ENCODE measurements at regions not wholly inside any gene's neighbourhood (a gene's known extent, or its start where the extent isn't known, plus 50 kb on each side); places are given as distances from the start of the nearest gene placed in this dataset.
"Not testable (repeated sequence)": the region's sequence is repeated elsewhere in the genome, so short reads cannot be mapped to it uniquely, and the experiment has no call there.

DNA sequence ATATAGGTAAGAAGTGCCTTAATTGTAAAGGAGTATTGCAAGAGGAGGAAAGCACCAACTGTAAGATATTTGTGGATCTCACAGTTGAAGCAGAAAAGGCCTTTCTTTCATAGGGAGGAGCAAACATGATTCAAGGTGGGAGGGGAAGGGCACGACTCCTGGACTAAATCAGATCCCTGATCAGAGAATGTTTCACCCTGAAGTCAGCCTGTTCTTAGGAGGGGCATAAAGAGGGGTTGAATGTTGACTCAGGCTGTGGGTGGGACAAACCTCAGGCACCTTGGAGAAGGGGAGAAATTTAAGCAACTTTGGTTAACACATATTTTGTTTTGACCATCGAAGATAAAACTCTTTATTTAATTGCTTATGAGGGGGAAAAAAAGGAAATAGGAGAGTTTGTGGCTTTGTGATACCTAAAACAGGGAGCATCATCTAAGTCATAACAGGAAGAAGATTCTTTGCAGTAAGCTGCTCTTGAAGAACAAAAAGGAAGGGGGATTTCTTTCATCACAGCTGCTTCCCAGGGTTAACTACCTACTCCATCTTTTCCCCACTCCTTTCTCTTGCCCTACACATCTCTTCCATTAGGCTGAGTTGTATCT is 158.6 kb upstream of the ZNF267 start:
- WGBS, 2 donors, result 58 to 73% methylated on average over 2 of the region's 2 CpGs
- H3K27ac ChIP-seq, result no peak overlapping the region
- TF ChIP-seq, protein P1, sequence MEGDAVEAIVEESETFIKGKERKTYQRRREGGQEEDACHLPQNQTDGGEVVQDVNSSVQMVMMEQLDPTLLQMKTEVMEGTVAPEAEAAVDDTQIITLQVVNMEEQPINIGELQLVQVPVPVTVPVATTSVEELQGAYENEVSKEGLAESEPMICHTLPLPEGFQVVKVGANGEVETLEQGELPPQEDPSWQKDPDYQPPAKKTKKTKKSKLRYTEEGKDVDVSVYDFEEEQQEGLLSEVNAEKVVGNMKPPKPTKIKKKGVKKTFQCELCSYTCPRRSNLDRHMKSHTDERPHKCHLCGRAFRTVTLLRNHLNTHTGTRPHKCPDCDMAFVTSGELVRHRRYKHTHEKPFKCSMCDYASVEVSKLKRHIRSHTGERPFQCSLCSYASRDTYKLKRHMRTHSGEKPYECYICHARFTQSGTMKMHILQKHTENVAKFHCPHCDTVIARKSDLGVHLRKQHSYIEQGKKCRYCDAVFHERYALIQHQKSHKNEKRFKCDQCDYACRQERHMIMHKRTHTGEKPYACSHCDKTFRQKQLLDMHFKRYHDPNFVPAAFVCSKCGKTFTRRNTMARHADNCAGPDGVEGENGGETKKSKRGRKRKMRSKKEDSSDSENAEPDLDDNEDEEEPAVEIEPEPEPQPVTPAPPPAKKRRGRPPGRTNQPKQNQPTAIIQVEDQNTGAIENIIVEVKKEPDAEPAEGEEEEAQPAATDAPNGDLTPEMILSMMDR (IDR thresholded peaks at IDR 0.05), result no peak
- TF ChIP-seq POLR2A (IDR thresholded peaks at IDR 0.05) (no peak), POLR2AphosphoS5 (IDR thresholded peaks at IDR 0.05) (no peak), EP300 (IDR thresholded peaks at IDR 0.05) (no peak)
- ATAC-seq (ENCODE audit: low FRiP score in 2 of 2), result no peak
- no peaks in the 10 kb centered on the region for H3K27me3 ChIP-seq
- H3K9me3 ChIP-seq, result no peaks in the 10 kb centered on the region
- no peak for DNase-seq
- H3K4me1 ChIP-seq, result peaks cover 11 to 22% (median 14%) of the 10 kb centered on the region in 4 donors
- H3K4me3 ChIP-seq, result peak overlapping the region in 1 of 4 donors; percentile 84
- no peaks in the 10 kb centered on the region for H3K36me3 ChIP-seq

DNA sequence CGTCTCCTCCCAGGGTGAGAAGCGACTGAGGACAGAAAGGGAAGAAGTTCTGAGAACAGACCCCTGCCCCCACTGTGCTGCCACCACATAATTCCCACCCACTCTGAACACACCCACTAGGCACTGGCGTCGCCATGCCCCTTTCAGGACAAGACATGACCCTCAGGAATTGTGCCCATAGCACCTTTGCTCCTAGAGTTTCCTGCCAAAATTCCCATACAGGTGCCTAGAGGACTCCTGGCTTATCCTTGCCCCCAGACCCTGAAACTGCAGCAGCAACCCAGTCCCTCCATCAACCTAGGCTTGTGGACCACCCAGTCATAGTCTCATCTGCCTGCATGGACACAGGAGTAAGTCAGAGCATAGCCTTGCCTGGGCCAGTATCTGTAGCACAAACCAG is 157.7 kb upstream of the ZNF267 start:
- peaks cover 0 to 4% (median 0%) of the 10 kb centered on the region in 4 donors for H3K9me3 ChIP-seq
- H3K4me1 ChIP-seq, result peaks cover 11 to 22% (median 14%) of the 10 kb centered on the region in 4 donors
- TF ChIP-seq EP300 (IDR thresholded peaks at IDR 0.05) (no peak), POLR2A (IDR thresholded peaks at IDR 0.05) (no peak), POLR2AphosphoS5 (IDR thresholded peaks at IDR 0.05) (no peak)
- TF ChIP-seq, protein P1 (IDR thresholded peaks at IDR 0.05), result no peak
- no peaks in the 10 kb centered on the region for H3K36me3 ChIP-seq
- no peaks in the 10 kb centered on the region for H3K27me3 ChIP-seq
- no peak overlapping the region for H3K27ac ChIP-seq
- no peak overlapping the region for H3K4me3 ChIP-seq
- DNase-seq (no peak), ATAC-seq (ENCODE audit: low FRiP score in 2 of 2) (no peak)
- WGBS, 2 donors, result 97% methylated on average over 4 of the region's 4 CpGs; no CpG with 5 or more reads in 1 of the 2 donors

DNA sequence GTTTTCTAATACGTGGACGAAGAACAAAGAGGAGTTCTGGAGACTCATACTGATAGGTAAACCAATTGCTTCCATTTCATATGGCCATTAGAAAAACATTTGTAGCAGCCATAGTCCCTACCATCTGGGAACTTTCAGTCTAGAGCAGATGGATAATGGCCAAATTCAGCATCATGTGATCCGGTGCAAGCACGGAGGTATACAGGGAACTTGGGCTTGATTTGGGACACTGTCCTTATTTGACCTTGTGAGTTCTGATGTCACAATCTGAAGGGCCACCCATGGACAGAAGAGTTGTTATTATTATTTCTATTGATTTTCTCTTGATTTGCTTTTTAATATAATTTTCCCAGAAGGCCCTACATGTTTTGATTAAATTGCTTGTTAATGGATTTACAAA is 154.6 kb upstream of the ZNF267 start:
- no peak for TF ChIP-seq POLR2AphosphoS5 (IDR thresholded peaks at IDR 0.05)
- no peak for TF ChIP-seq POLR2A (IDR thresholded peaks at IDR 0.05)
- TF ChIP-seq, protein P1 (IDR thresholded peaks at IDR 0.05), result no peak
- no peak for TF ChIP-seq EP300 (IDR thresholded peaks at IDR 0.05)
- DNase-seq (no peak), ATAC-seq (ENCODE audit: low FRiP score in 2 of 2) (no peak)
- no peak overlapping the region for H3K27ac ChIP-seq
- H3K27me3 ChIP-seq, result no peaks in the 10 kb centered on the region
- H3K36me3 ChIP-seq, result peaks cover 0 to 10% (median 0%) of the 10 kb centered on the region in 4 donors
- 80 to 82% methylated on average over 4 of the region's 4 CpGs for WGBS, 2 donors
- H3K4me3 ChIP-seq, result no peak overlapping the region
- peaks cover 0 to 9% (median 0%) of the 10 kb centered on the region in 4 donors for H3K9me3 ChIP-seq
- peaks cover 10 to 15% (median 14%) of the 10 kb centered on the region in 4 donors for H3K4me1 ChIP-seq

DNA sequence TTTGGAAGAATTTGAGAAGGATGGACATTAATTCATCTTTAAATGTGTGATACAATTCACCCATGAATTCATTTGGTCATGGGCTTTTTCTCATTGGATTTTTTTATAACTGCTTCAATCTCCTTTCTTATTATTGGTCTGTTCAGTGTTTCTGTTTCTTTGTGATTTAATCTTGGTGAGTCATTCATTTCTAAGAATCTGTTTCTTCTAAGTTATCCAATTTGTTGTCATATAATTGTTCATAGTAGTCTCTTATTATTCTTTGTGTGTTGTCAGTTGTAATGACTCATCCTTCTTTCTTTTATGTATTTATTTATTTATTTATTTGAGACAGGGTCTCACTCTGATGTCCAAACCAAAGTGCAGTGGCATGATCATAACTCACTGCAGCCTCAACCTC is 146.1 kb upstream of the ZNF267 start:
- DNase-seq, result no peak
- peaks cover 0 to 67% (median 14%) of the 10 kb centered on the region in 4 donors for H3K36me3 ChIP-seq
- H3K4me1 ChIP-seq, result no peaks in the 10 kb centered on the region
- TF ChIP-seq, protein P1 (IDR thresholded peaks at IDR 0.05), result no peak
- TF ChIP-seq POLR2AphosphoS5 (IDR thresholded peaks at IDR 0.05) (no peak), EP300 (IDR thresholded peaks at IDR 0.05) (no peak), POLR2A (IDR thresholded peaks at IDR 0.05) (no peak)
- ATAC-seq (ENCODE audit: low FRiP score in 2 of 2), result no peak
- no peaks in the 10 kb centered on the region for H3K27me3 ChIP-seq
- H3K4me3 ChIP-seq, result no peak overlapping the region
- H3K27ac ChIP-seq, result no peak overlapping the region
- H3K9me3 ChIP-seq, result peaks cover 7 to 46% (median 34%) of the 10 kb centered on the region in 4 donors

DNA sequence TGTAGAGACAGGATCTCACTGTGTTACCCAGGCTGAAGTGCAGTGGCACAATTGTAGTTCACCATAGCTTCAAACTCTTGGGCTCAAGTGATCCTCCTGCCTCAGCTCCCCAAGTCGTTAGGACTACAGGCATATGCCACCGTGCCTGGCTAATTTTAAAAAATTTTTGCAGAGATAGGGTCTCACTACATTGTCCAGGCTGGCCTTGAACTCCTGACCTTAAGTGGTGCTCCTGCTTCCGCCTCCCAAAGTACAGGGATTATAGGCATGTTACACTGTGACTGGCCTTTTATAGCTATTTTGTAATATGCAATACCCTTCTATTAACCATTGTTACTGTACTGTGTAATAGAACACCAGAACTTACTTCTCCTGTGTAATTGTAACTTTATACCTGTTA is 139.3 kb upstream of the ZNF267 start:
- Histone ChIP-seq H3K9me3 (peaks cover 26 to 64% (median 61%) of the 10 kb centered on the region in 4 donors), H3K27ac (no peak overlapping the region), H3K36me3 (peaks cover 5 to 49% (median 23%) of the 10 kb centered on the region in 4 donors), H3K27me3 (no peaks in the 10 kb centered on the region), H3K4me3 (no peak overlapping the region), H3K4me1 (no peaks in the 10 kb centered on the region)
- TF ChIP-seq EP300 (IDR thresholded peaks at IDR 0.05), result no peak
- TF ChIP-seq POLR2AphosphoS5 (IDR thresholded peaks at IDR 0.05), result no peak
- no peak for TF ChIP-seq POLR2A (IDR thresholded peaks at IDR 0.05)
- TF ChIP-seq, protein P1 (IDR thresholded peaks at IDR 0.05), result no peak
- 96 to 97% methylated on average over 3 of the region's 3 CpGs for WGBS, 2 donors
- no peak for DNase-seq
- ATAC-seq (ENCODE audit: low FRiP score in 2 of 2), result no peak

DNA sequence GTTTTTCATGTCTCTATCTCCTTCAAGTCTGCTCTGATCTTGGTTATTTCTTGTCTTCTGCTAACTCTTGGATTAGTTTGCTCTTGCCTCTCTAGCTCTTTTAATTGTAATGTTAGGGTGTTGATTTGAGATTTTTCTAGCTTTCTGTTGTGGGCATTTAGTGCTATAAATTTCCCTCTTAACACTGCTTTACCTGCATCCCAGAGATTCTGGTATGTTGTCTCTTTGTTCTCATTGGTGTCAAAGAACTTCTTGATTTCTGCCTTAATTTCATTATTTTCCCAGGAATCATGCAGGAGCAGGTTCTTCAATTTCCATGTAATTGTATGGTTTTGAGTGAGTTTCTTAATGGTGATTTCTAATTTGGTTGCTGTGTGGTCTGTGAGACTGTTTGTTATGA is 128.5 kb upstream of the ZNF267 start:
- ATAC-seq (ENCODE audit: low FRiP score in 2 of 2); H3K4me3 ChIP-seq; DNase-seq; H3K4me1 ChIP-seq; H3K27ac ChIP-seq; H3K27me3 ChIP-seq: not testable (repeated sequence)
- H3K9me3 ChIP-seq, result peaks cover 62 to 96% (median 88%) of the 10 kb centered on the region in 4 donors
- peaks cover 7 to 40% (median 26%) of the 10 kb centered on the region in 4 donors for H3K36me3 ChIP-seq
